ENCODE measurements at regions not wholly inside any gene's neighbourhood (a gene's known extent, or its start where the extent isn't known, plus 50 kb on each side); places are given as distances from the start of the nearest gene placed in this dataset.
"Not testable (repeated sequence)": the region's sequence is repeated elsewhere in the genome, so short reads cannot be mapped to it uniquely, and the experiment has no call there.

DNA sequence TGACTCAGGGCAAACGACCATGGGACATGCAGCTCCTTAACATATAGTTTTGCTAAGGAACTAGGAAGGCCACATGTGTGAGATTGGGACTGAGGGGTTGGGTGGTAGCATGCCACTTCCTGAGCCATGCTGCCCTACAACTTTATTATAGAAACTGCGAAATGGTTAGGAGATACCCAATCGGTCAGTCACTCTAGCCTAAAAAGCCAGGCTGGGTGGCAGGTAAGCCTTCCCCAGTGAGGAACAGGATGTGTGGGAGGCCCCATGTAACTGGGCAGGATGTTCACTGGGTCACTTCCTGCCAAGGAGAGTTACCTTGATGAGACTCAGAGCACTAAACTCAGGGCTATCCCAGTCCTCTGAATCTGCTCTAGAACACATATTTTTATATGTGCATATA is 123.5 kb downstream of the MAP3K7 start:
- no peak overlapping the region for H3K4me3 ChIP-seq (ENCODE audit: low read length)
- TF ChIP-seq, protein P1, sequence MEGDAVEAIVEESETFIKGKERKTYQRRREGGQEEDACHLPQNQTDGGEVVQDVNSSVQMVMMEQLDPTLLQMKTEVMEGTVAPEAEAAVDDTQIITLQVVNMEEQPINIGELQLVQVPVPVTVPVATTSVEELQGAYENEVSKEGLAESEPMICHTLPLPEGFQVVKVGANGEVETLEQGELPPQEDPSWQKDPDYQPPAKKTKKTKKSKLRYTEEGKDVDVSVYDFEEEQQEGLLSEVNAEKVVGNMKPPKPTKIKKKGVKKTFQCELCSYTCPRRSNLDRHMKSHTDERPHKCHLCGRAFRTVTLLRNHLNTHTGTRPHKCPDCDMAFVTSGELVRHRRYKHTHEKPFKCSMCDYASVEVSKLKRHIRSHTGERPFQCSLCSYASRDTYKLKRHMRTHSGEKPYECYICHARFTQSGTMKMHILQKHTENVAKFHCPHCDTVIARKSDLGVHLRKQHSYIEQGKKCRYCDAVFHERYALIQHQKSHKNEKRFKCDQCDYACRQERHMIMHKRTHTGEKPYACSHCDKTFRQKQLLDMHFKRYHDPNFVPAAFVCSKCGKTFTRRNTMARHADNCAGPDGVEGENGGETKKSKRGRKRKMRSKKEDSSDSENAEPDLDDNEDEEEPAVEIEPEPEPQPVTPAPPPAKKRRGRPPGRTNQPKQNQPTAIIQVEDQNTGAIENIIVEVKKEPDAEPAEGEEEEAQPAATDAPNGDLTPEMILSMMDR (conservative IDR thresholded peaks at IDR 0.05; ENCODE audit: low read depth, low read length), result no peak
- DNase-seq (ENCODE audit: low read depth), result no peak

DNA sequence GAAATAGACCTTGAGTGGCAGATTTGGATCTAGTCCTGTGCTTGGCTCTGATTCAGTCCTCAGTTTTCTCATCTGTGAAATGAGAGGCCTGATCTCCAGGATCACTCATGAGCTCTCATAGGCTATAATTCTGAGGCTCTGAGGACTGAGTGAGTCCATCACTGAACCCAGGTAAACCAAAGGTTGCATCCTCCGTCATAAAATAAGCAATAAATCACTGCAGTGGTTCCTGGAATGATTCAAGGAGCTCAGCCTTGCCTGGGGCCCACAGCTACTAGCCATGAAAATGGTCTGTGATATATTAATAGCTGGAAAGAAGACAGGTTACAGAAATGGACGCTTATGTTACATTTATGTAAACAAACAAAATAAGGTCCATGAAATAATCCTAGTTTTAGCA is 124.8 kb downstream of the MAP3K7 start:
- DNase-seq (ENCODE audit: low read depth), result no peak
- TF ChIP-seq, protein P1 (conservative IDR thresholded peaks at IDR 0.05; ENCODE audit: low read depth, low read length), result no peak
- no peak overlapping the region for H3K4me3 ChIP-seq (ENCODE audit: low read length)

DNA sequence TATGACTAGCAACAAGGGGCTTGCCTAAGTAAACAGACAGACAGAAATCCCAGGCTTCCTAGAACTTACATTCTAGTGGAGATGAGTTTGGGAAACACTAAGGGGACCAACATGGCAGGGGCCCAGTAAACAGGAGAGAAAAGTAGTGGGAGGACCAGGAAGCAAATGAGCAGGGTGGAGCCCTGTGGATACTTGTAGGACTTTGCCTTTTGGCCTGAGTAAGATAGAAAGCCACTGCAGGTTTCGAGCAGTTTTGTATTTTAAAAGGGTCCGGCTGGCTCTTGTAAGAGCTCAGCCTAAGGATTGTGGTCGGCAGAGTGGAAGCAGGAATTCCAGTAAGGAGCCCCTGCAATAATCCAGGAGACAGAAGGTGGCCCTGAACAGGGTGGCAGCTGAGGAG is 125.5 kb downstream of the MAP3K7 start:
- TF ChIP-seq, protein P1 (conservative IDR thresholded peaks at IDR 0.05; ENCODE audit: low read depth, low read length), result no peak
- no peak for DNase-seq (ENCODE audit: low read depth)
- no peak overlapping the region for H3K4me3 ChIP-seq (ENCODE audit: low read length)

DNA sequence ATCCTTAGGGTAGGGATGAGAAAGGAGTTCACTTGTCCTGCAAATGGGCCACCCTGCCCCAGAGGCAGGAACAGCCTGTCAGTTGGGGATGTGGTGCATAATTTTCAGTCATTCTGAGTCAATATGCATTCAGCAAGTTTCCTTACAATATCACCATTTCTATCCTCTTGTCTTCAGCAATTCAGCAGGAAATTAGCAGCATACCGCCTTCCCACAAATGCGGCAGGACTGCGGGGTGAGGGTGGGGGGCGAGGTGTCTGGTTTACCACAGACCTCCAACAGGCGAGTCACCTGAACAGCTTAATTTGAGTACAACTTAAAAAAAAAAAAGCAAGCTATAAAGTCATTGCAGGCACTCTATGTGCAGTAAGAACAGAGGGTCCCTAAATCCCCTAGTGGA is 126.8 kb downstream of the MAP3K7 start:
- no peak for DNase-seq (ENCODE audit: low read depth)
- TF ChIP-seq, protein P1 (conservative IDR thresholded peaks at IDR 0.05; ENCODE audit: low read depth, low read length), result no peak

DNA sequence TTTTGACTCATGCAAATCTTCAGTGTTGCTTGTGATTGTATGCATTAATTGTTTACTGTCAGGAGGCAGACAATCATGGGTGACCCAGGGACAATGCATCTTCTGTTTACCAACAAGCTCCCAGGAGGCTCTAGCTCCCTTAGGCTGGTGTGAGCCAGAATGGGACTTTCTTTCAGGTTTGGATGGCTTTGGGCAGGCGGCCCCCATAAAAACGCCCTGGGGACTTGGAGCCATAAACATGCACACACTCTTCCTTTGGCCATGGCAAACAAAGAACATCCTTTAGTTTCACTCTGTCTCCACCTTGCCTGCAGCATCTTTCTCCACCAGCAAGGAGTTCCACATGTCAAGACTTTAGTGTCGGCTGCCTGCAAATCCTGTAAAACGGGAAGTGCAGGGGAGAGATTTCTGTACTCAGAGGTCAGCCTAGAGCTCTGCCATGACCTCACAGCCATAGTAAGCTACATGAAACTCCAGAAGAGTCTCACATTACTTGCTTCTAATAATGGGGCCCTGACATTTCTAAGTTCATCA is 127.6 kb downstream of the MAP3K7 start:
- DNase-seq (ENCODE audit: low read depth), result no peak
- TF ChIP-seq, protein P1 (conservative IDR thresholded peaks at IDR 0.05; ENCODE audit: low read depth, low read length), result no peak
- no peak overlapping the region for H3K4me3 ChIP-seq (ENCODE audit: low read length)

More for the DNA sequence above, 126.8 kb downstream of the MAP3K7 start:
- no peak overlapping the region for H3K4me3 ChIP-seq (ENCODE audit: low read length)

DNA sequence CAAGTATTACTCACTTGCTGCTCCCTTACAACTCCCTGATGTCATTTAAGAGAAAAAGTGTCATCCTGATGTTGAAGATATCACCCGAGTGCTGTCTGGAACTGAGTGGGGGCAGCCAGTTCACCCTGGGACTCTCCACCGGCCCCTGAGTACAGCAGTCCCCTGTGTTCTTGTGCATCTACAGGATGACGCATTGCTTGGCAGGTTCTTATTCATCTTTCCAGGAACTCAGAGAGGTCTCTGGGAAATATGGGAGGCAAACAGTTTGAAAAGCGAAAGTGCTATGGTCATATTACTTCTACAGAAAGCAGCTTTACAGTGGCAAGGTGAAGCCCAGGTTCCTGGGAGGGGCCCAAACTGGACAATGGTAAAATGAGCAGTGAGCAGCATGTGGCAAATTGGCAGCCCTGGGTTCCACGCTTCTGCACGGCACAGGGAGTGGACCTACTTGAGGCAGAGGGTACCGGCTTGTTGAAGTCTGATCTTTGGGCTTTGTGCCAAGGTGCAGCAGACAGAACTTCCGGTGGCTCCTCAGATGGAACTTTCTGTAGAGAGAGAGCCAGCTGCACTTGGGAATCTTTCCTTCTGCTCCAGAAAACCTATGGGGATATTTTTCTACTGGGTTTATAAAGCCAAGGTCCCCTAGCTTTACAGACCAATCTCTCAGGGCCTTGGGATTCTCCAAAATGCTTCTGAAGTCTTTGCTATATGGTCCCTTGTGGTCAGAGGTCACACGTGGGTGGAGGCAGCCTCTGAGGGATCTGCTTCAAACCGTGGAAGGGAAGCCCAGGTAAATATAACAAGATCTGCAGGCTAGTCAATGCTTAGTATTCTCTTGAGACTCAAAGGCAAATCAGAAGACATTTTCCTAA is 128.3 kb downstream of the MAP3K7 start:
- no peak for DNase-seq (ENCODE audit: low read depth)
- TF ChIP-seq, protein P1 (conservative IDR thresholded peaks at IDR 0.05; ENCODE audit: low read depth, low read length), result no peak
- no peak overlapping the region for H3K4me3 ChIP-seq (ENCODE audit: low read length)

DNA sequence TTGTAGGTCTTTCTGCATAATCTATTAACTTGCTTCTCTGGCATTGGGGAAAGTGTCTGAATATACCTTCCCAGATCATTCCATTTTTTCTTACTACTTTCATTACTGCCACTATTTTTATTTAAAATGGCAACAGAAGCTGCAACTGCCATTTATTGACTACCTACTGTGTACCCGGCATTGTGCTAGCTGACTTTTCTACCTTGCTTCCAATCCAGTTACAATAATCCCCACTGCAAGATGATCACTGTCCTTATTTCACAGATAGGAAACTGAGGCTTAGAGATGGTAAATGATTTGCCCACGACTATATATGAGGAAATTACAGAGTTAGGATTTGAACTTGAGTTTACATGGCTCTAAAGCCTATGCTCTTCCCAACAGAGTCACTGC is 129.0 kb downstream of the MAP3K7 start:
- TF ChIP-seq, protein P1 (conservative IDR thresholded peaks at IDR 0.05; ENCODE audit: low read depth, low read length), result no peak
- DNase-seq (ENCODE audit: low read depth), result no peak
- no peak overlapping the region for H3K4me3 ChIP-seq (ENCODE audit: low read length)

DNA sequence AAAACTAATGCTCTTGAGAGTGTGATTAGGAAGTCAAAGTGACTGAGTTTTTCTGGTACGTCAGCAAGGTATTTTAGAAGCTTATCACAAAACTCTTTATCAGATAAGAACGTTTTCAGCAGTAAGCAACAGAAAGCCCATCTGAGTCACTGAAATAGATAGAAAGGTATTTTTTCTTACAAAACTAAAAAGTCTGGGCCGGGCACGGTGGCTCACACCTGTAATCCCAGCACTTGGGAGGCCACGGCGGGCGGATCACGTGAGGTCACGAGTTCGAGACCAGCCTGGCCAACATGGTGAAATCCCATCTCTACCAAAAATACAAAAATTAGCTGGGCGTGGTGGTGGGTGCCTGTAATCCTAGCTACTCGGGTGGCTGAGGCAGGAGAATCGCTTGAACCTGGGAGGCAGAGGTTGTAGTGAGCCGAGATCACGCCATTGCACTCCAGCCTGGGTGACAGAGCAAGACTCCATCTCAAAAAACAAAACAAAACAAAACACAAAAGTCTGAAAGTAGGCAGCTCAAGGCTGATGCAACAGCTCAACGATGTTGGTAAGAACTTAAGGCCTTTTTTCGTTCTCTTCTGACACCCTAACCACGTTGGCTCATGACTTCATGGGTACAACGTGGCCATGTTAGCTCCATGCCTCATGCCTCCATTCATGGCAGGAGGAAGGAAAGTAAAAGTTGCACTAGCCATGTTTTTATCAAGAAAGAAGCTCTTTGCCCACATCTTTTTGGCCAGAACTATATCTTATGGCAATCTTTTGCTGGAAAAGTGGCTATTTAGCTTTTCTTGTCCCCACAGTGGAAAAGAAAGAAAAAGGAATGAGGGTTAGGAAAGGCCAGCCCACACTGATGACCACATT is 129.6 kb downstream of the MAP3K7 start:
- H3K4me3 ChIP-seq (ENCODE audit: low read length); DNase-seq (ENCODE audit: low read depth): not testable (repeated sequence)

Data from retinal pigment epithelial cell (primary cell).